IMR-90 (cell line): ENCODE measurements at regions not wholly inside any gene's neighbourhood (a gene's known extent, or its start where the extent isn't known, plus 50 kb on each side); places are given as distances from the start of the nearest gene placed in this dataset.

Source experiments
- ATAC-seq: fragments of 200-7000 bp; cut with Tn5 transposase; 2 replicates; pipeline ENCODE4 v1.9.1; 2020; ENCODE audit warnings: low read depth, mild to moderate bottlenecking, moderate library complexity
- BruUV-seq: library from RNA; stranded (reverse); fragments of 400-500 nt; replicated peaks from 2 replicates; lab custom pipeline; 2021; lab: Mats Ljungman, UMichigan
- CTCF ChIA-PET: fragments of 300-600 bp; formaldehyde crosslinking; extraction: SDS; loops from one replicate; lab custom pipeline; 2021; ENCODE audit warnings: antibody characterized with exemption; lab: Yijun Ruan, JAX
- POLR2A ChIA-PET: fragments of 300-600 bp; sonication (Branson Sonifier 250); formaldehyde crosslinking; loops from one replicate; lab custom pipeline; 2022; ENCODE audit warnings: antibody characterized with exemption; ENCODE audit not compliant: unreplicated experiment; lab: Charles Lee
- DNase-seq: peaks from one replicate; pipeline ENCODE4 v3.0.0; 2013
- H2AFZ ChIP-seq: replicated peaks from 2 replicates; pipeline ENCODE3; 2013; ENCODE audit warnings: low read length, mild to moderate bottlenecking; ENCODE audit not compliant: poor library complexity
- H2AK5ac ChIP-seq: 2 replicates; pipeline ENCODE4 v1.6.1; 2013; ENCODE audit warnings: low read depth, low read length, inconsistent platforms
- H2AK9ac ChIP-seq: replicated peaks from 2 replicates; pipeline ENCODE3; 2013; ENCODE audit warnings: mild to moderate bottlenecking, low read depth, low read length, moderate library complexity; ENCODE audit not compliant: poor library complexity
- H2BK120ac ChIP-seq: 2 replicates; pipeline ENCODE4 v1.6.1; 2013; ENCODE audit warnings: low read depth, low read length, inconsistent platforms
- H2BK15ac ChIP-seq: 3 replicates; pipeline ENCODE4 v1.6.1; 2013; ENCODE audit warnings: low read depth, low read length, inconsistent platforms
- H2BK20ac ChIP-seq: 2 replicates; pipeline ENCODE4 v1.6.1; 2013; ENCODE audit warnings: low read depth, mild to moderate bottlenecking, inconsistent platforms, low read length, moderate library complexity
- H2BK5ac ChIP-seq: 2 replicates; pipeline ENCODE4 v1.6.1; 2013; ENCODE audit warnings: mild to moderate bottlenecking, low read depth, low read length, inconsistent platforms; ENCODE audit not compliant: poor library complexity, severe bottlenecking
- H3K14ac ChIP-seq: replicated peaks from 2 replicates; pipeline ENCODE4 v1.6.1; 2013; ENCODE audit warnings: low read depth, low read length, inconsistent platforms
- H3K18ac ChIP-seq: 2 replicates; pipeline ENCODE4 v1.6.1; 2013; ENCODE audit warnings: low read depth, low read length, control low read depth
- H3K23ac ChIP-seq: 2 replicates; pipeline ENCODE4 v1.6.1; 2013; ENCODE audit warnings: low read depth, low read length, inconsistent platforms
- H3K27ac ChIP-seq: 2 replicates; pipeline ENCODE4 v1.5.1; 2013; ENCODE audit warnings: mild to moderate bottlenecking, control low read depth, low read length; ENCODE audit not compliant: insufficient read depth
- H3K27me3 ChIP-seq: 2 replicates; pipeline ENCODE4 v1.6.1; 2013; ENCODE audit warnings: low read length; ENCODE audit not compliant: control insufficient read depth, insufficient read depth
- H3K36me3 ChIP-seq: 2 replicates; pipeline ENCODE4 v1.6.1; 2013; ENCODE audit warnings: low read length, mixed read lengths; ENCODE audit not compliant: control insufficient read depth, insufficient read depth
- H3K4ac ChIP-seq: 2 replicates; pipeline ENCODE4 v1.6.1; 2013; ENCODE audit warnings: low read depth, low read length, inconsistent platforms
- H3K4me1 ChIP-seq: 2 replicates; pipeline ENCODE4 v1.6.1; 2013; ENCODE audit warnings: low read length, mixed read lengths; ENCODE audit not compliant: control insufficient read depth, insufficient read depth
- H3K4me2 ChIP-seq: 2 replicates; pipeline ENCODE4 v1.6.1; 2013; ENCODE audit warnings: low read depth, mild to moderate bottlenecking, control low read depth, low read length, moderate library complexity
- H3K4me3 ChIP-seq: 2 replicates; pipeline ENCODE4 v1.5.1; 2013; ENCODE audit warnings: low read depth, mild to moderate bottlenecking, control low read depth, low read length, moderate library complexity; ENCODE audit not compliant: insufficient read depth
- H3K56ac ChIP-seq: 2 replicates; pipeline ENCODE4 v1.6.1; 2013; ENCODE audit warnings: low read length, inconsistent platforms; ENCODE audit not compliant: insufficient read depth; ENCODE audit errors: extremely low read depth
- H3K79me1 ChIP-seq, 2 experiments: 2 replicates each; pipeline ENCODE4 v1.6.1; 2013; ENCODE audit warnings: low read length in 2 of 2, inconsistent platforms in 1 of 2, low read depth in 1 of 2
- H3K9ac ChIP-seq: 2 replicates; pipeline ENCODE4 v1.6.1; 2013; ENCODE audit warnings: low read depth, low read length, control low read depth
- H3K9me1 ChIP-seq: 2 replicates; pipeline ENCODE4 v1.6.1; 2013; ENCODE audit warnings: low read length, inconsistent platforms; ENCODE audit not compliant: insufficient read depth
- H3K9me3 ChIP-seq: 2 replicates; pipeline ENCODE4 v1.6.1; 2013; ENCODE audit warnings: low read length; ENCODE audit not compliant: control insufficient read depth, insufficient read depth
- H4K20me1 ChIP-seq: 2 replicates; pipeline ENCODE4 v1.6.1; 2013; ENCODE audit warnings: low read length, inconsistent platforms; ENCODE audit not compliant: insufficient read depth
- H4K5ac ChIP-seq: 2 replicates; pipeline ENCODE4 v1.6.1; 2013; ENCODE audit warnings: mild to moderate bottlenecking, low read depth, low read length, control low read depth
- H4K8ac ChIP-seq, 2 experiments: 2 replicates each; pipeline ENCODE4 v1.6.1; 2013; ENCODE audit warnings: low read depth in 2 of 2, low read length in 2 of 2, control low read depth in 1 of 2, inconsistent platforms in 1 of 2
- H4K91ac ChIP-seq: 2 replicates; pipeline ENCODE4 v1.6.1; 2013; ENCODE audit warnings: low read depth, low read length, inconsistent platforms; ENCODE audit not compliant: insufficient read depth
- CHD1 ChIP-seq: IDR thresholded peaks from 2 replicates; pipeline ENCODE4 v1.6.1; 2012; ENCODE audit warnings: low read depth, low read length, improper control_type of control experiment
- RAD21 ChIP-seq: IDR thresholded peaks from 2 replicates; pipeline ENCODE4 v1.6.1; 2012; ENCODE audit warnings: low read length, improper control_type of control experiment
- WGBS, 2 experiments: methylation state at CpG; one replicate each; pipeline versions ENCODE4 v1.1.5 to v1.1.7; 2013; ENCODE audit warnings: missing lambda C conversion rate in 2 of 2; ENCODE audit not compliant: insufficient read length in 1 of 2; ENCODE audit errors: extremely low coverage in 2 of 2; 5-methylcytosine and 5-hydroxymethylcytosine counted together
- dilution Hi-C: fragments of 300-500 bp; cut with HindIII; formaldehyde crosslinking; loops from one replicate; pipeline ENCODE4 v1.14.3; 2018; ENCODE audit warnings: low sequenced_read_pairs; ENCODE audit not compliant: unreplicated experiment
- in situ Hi-C: fragments of 300-500 bp; cut with MboI; formaldehyde crosslinking; loops from 3 replicates; pipeline ENCODE4 v1.14.3; 2019; ENCODE audit warnings: low sequenced_read_pairs, inconsistent platforms, mixed read lengths
- intact Hi-C: fragments of 100-400 bp; cut with micrococcal nuclease; formaldehyde crosslinking; loops from 2 replicates; pipeline ENCODE4 v1.10.0; 2022
- TF ChIP-seq, protein P1 (sequence below): fragments of 150-350 bp; IDR thresholded peaks from 2 replicates; pipeline ENCODE4 v1.6.1; 2017; ENCODE audit warnings: mild to moderate bottlenecking, antibody characterized with exemption, low read length, low read depth

DNA sequence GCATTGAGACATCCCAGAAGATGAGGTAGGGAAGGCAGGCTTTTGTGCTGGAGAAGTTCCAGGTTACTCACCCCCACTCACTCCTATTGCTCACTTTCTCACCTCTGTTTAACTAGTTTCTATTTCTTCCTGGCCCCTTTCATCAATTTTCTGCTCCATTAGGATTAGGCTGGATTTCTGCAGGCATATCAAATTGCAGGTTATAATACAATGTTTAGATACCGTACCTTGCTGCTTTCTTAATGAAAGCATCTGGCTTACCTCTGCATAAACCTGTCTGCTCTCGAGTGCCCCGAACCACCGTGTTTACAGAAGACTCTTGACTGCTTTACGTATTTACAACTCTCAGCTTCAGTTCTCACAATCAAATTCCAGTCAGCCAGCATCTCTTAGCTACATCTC lies 173.7 kb downstream of the ADAMTS15 start:
- Histone ChIP-seq H3K36me3 (no peaks in the 10 kb centered on the region), H4K91ac (no peak overlapping the region), H3K4me2 (no peak overlapping the region), H3K79me1 (no peaks in the 10 kb centered on the region), H3K23ac (no peak overlapping the region), H4K5ac (no peak overlapping the region), H3K14ac (no peak overlapping the region), H3K27ac (no peak overlapping the region), H2BK5ac (no peak overlapping the region), H3K9me3 (peaks cover 3% of the 10 kb centered on the region), H2AFZ (no peak overlapping the region), H3K4me3 (no peak overlapping the region), H3K56ac (no peak overlapping the region), H4K8ac (no peak overlapping the region), H2AK5ac (no peak overlapping the region), H3K27me3 (no peaks in the 10 kb centered on the region), H2AK9ac (no peak overlapping the region), H3K9me1 (peaks cover 4% of the 10 kb centered on the region; the same call in 1 of the 2 replicates), H3K9ac (no peak overlapping the region), H2BK15ac (no peak overlapping the region), H2BK20ac (no peak overlapping the region), H4K20me1 (no peaks in the 10 kb centered on the region), H3K4ac (no peak overlapping the region), H3K4me1 (peaks cover 10% of the 10 kb centered on the region), H3K18ac (no peak overlapping the region), H2BK120ac (no peak overlapping the region)
- in situ Hi-C loops: no loop called here
- intact Hi-C loops: loop anchor here (5.0 kb wide), 1 partner anchor 170 kb away; no protein-coding TSS in a partner anchor
- BruUV-seq: no TSS peak
- TF ChIP-seq, protein P1, sequence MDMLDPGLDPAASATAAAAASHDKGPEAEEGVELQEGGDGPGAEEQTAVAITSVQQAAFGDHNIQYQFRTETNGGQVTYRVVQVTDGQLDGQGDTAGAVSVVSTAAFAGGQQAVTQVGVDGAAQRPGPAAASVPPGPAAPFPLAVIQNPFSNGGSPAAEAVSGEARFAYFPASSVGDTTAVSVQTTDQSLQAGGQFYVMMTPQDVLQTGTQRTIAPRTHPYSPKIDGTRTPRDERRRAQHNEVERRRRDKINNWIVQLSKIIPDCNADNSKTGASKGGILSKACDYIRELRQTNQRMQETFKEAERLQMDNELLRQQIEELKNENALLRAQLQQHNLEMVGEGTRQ: no peak
- TF ChIP-seq RAD21 (no peak), CHD1 (no peak)
- dilution Hi-C loops: no loop called here
- 75% methylated on average over 2 of the region's 5 CpGs; no CpG with 5 or more reads in 1 of the 2 experiments for WGBS, 2 experiments
- no peak for DNase-seq
- ATAC-seq: no peak
- ChIA-PET POLR2A (no interaction called here), CTCF (no interaction called here)
